RCC 7860 (cell line): ENCODE measurements at regions not wholly inside any gene's neighbourhood (a gene's known extent, or its start where the extent isn't known, plus 50 kb on each side); places are given as distances from the start of the nearest gene placed in this dataset.
"Not testable (repeated sequence)": the region's sequence is repeated elsewhere in the genome, so short reads cannot be mapped to it uniquely, and the experiment has no call there.

ENCODE experiments used
- DNase-seq: peaks from one replicate; pipeline ENCODE4 v3.0.0-alpha.2; 2015; ENCODE audit warnings: low spot score
- FAIRE-seq: peaks from 2 replicates; lab custom pipeline; 2012; peaks lifted over from hg19 to GRCh38; lab: Jason Lieb, UNC

GRCh38 chr14:106228541-106229158 is 702.3 kb downstream of the TMEM121 start:
- no peak for FAIRE-seq
- no peak for DNase-seq

- DNase-seq (no peak), FAIRE-seq (no peak)
Measured at GRCh38 chr14:106230071-106230470, 703.7 kb downstream of the TMEM121 start.

GRCh38 chr14:106233191-106233590 is 706.8 kb downstream of the TMEM121 start:
- DNase-seq, FAIRE-seq: not testable (repeated sequence)

GRCh38 chr14:106234525-106235254 is 708.3 kb downstream of the TMEM121 start:
- FAIRE-seq, DNase-seq: not testable (repeated sequence)

GRCh38 chr14:106235356-106236159 is 709.2 kb downstream of the TMEM121 start:
- DNase-seq (no peak), FAIRE-seq (no peak)

GRCh38 chr14:106248321-106249192 is 722.2 kb downstream of the TMEM121 start:
- FAIRE-seq (no peak), DNase-seq (no peak)

- not testable (repeated sequence) for DNase-seq, FAIRE-seq
Measured at GRCh38 chr14:106253995-106254394, 727.6 kb downstream of the TMEM121 start.

- peak; percentile 17 for DNase-seq
- FAIRE-seq: not testable (repeated sequence)
Measured at GRCh38 chr14:106257569-106257994, 731.2 kb downstream of the TMEM121 start.

- FAIRE-seq (no peak), DNase-seq (no peak)
Measured at GRCh38 chr14:106268013-106268727, 741.8 kb downstream of the TMEM121 start.

- FAIRE-seq (no peak), DNase-seq (no peak)
Measured at GRCh38 chr14:106269029-106269428, 742.6 kb downstream of the TMEM121 start.

- FAIRE-seq (no peak), DNase-seq (no peak)
Measured at GRCh38 chr14:106269451-106270204, 743.2 kb downstream of the TMEM121 start.

GRCh38 chr14:106270476-106271121 is 744.2 kb downstream of the TMEM121 start:
- DNase-seq, FAIRE-seq: not testable (repeated sequence)

- no peak for FAIRE-seq
Measured at GRCh38 chr14:106276326-106277267, 750.2 kb downstream of the TMEM121 start.

GRCh38 chr14:106277503-106277902 is 751.1 kb downstream of the TMEM121 start:
- FAIRE-seq: no peak
- DNase-seq: no peak

More at GRCh38 chr14:106276326-106277267, 750.2 kb downstream of the TMEM121 start:
- no peak for DNase-seq

GRCh38 chr14:106280876-106281275 is 754.5 kb downstream of the TMEM121 start:
- DNase-seq (no peak), FAIRE-seq (no peak)

GRCh38 chr14:106286697-106287290 is 760.4 kb downstream of the TMEM121 start:
- no peak for FAIRE-seq
- no peak for DNase-seq

- FAIRE-seq (no peak), DNase-seq (no peak)
Measured at GRCh38 chr14:106287506-106287905, 761.1 kb downstream of the TMEM121 start.
